ENCODE measurements at regions not wholly inside any gene's neighbourhood (a gene's known extent, or its start where the extent isn't known, plus 50 kb on each side); places are given as distances from the start of the nearest gene placed in this dataset.

DNA sequence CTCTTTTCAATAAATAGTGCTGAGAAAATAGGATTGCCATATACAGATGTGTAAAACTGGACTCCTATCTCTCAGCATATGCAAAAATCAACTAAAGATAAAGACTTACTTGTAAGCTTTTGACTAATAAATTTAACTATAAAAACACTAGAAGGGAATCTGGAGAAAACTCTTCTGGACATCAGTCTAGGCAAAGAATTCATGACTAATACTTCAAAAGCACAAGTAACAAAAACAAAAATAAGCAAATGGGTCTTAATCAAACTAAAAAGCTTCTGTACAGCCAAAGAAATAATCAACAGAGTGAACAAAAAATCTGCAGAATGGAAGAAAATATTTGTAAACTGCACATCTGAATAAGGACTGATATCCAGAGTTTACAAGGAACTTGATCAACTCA is 1122.2 kb downstream of the TBL1XR1 start:
- no peak for FAIRE-seq
- no peak for DNase-seq (ENCODE audit: insufficient read length, low spot score)
- no peak for TF ChIP-seq SPI1 (IDR thresholded peaks at IDR 0.05; ENCODE audit: low read depth, low read length)
- TF ChIP-seq PAX5 (IDR thresholded peaks at IDR 0.05; ENCODE audit: insufficient read depth, low read length, severe bottlenecking), result no peak
- no peak for TF ChIP-seq POU2F2 (IDR thresholded peaks at IDR 0.05; ENCODE audit: low read depth, low read length)
- TF ChIP-seq POLR2AphosphoS5 (IDR thresholded peaks at IDR 0.05; ENCODE audit: low read depth, low read length), result no peak
- TF ChIP-seq TAF1 (IDR thresholded peaks at IDR 0.05; ENCODE audit: low read depth, low read length), result no peak
- TF ChIP-seq POLR2A (IDR thresholded peaks at IDR 0.05; ENCODE audit: low read depth, low read length), result no peak

DNA sequence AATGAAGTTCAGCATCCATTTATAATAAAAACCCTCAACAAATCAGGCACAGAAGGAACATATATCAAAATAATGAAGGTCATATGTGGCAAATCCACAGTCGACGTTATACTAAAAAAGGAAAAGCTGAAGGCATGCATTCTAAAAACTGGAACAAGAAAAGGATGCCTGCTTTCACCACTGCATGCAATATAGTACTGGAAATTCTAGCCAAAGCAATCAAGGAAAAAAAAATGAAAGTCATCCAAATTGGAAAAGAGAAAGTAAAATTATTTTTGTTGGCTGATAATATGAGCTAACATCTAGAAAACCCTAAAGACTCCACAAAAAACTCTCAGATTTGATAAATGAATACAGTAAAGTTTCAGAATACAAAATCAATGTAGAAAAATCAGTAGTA is 1123.2 kb downstream of the TBL1XR1 start:
- TF ChIP-seq POU2F2 (IDR thresholded peaks at IDR 0.05; ENCODE audit: low read depth, low read length), result no peak
- TF ChIP-seq TAF1 (IDR thresholded peaks at IDR 0.05; ENCODE audit: low read depth, low read length), result no peak
- no peak for TF ChIP-seq POLR2AphosphoS5 (IDR thresholded peaks at IDR 0.05; ENCODE audit: low read depth, low read length)
- TF ChIP-seq SPI1 (IDR thresholded peaks at IDR 0.05; ENCODE audit: low read depth, low read length), result no peak
- no peak for TF ChIP-seq POLR2A (IDR thresholded peaks at IDR 0.05; ENCODE audit: low read depth, low read length)
- no peak for TF ChIP-seq PAX5 (IDR thresholded peaks at IDR 0.05; ENCODE audit: insufficient read depth, low read length, severe bottlenecking)
- no peak for DNase-seq (ENCODE audit: insufficient read length, low spot score)
- no peak for FAIRE-seq

DNA sequence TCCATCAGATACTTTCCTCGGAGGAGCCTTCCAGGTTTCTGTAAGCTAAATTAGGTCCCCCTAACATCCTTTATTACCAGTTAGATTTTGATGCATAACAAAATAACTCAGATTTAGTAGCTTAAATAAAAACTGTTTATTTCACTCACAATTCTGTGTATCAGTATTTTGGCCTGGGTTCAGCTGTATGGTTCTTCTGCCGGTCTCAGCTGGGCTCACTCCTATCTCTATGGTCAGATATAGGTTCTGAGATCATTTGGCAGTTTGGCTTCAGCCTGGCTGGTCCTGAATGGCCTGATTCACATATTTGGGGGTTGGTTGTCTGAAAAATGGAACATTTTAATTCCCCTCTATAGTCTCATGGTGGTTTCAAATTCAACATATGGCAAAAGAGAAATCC is 1125.3 kb downstream of the TBL1XR1 start:
- DNase-seq (ENCODE audit: insufficient read length, low spot score), result no peak
- no peak for FAIRE-seq

DNA sequence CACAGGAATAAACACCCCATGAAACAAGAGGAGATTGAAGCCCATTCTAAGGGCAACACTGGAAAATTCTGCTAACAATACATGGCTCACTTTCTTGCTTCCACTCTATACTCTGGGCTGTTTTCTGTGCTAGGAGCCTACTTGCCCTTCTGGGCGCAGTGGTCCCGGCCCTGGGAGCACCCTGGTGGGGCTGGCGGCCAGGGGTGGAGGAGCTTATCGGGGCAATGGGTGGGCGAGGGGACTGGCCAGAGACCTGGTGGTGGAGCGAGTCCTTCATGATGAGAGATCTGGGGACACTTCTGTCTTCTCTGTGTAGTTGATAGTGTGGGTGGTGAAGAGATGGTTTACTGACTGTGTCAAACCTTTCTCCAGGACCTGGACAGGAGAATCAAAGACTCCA is 1128.5 kb downstream of the TBL1XR1 start:
- TF ChIP-seq POLR2AphosphoS5 (IDR thresholded peaks at IDR 0.05; ENCODE audit: low read depth, low read length), result no peak
- DNase-seq (ENCODE audit: insufficient read length, low spot score) (no peak), FAIRE-seq (no peak)

More for the DNA sequence above, 1125.3 kb downstream of the TBL1XR1 start:
- TF ChIP-seq PAX5 (IDR thresholded peaks at IDR 0.05; ENCODE audit: insufficient read depth, low read length, severe bottlenecking), result no peak
- TF ChIP-seq SPI1 (IDR thresholded peaks at IDR 0.05; ENCODE audit: low read depth, low read length), result no peak
- no peak for TF ChIP-seq POLR2A (IDR thresholded peaks at IDR 0.05; ENCODE audit: low read depth, low read length)
- no peak for TF ChIP-seq TAF1 (IDR thresholded peaks at IDR 0.05; ENCODE audit: low read depth, low read length)
- no peak for TF ChIP-seq POLR2AphosphoS5 (IDR thresholded peaks at IDR 0.05; ENCODE audit: low read depth, low read length)
- TF ChIP-seq POU2F2 (IDR thresholded peaks at IDR 0.05; ENCODE audit: low read depth, low read length), result no peak

DNA sequence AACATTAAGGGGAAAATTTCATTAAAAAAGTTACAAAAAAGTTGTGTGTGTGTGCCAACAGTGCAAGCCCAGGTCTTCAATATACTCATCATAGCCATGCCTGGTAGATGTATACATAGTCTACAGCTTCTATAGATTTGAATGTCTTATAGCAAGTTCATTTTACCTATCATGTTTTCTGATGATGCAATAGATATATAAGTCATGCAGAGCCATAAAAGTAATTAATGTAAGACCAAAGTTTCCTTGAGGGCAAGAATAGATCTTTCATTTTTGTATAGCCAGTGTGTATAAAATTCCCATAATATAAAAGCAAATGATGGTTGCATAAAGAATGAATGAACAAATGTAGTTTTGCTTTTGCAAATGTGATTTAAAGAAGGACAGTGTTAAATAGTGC is 1138.4 kb downstream of the TBL1XR1 start:
- DNase-seq (ENCODE audit: insufficient read length, low spot score) (no peak), FAIRE-seq (no peak)
- no peak for TF ChIP-seq POLR2A (IDR thresholded peaks at IDR 0.05; ENCODE audit: low read depth, low read length)
- no peak for TF ChIP-seq SPI1 (IDR thresholded peaks at IDR 0.05; ENCODE audit: low read depth, low read length)
- TF ChIP-seq PAX5 (IDR thresholded peaks at IDR 0.05; ENCODE audit: insufficient read depth, low read length, severe bottlenecking), result no peak
- no peak for TF ChIP-seq POLR2AphosphoS5 (IDR thresholded peaks at IDR 0.05; ENCODE audit: low read depth, low read length)
- no peak for TF ChIP-seq TAF1 (IDR thresholded peaks at IDR 0.05; ENCODE audit: low read depth, low read length)
- TF ChIP-seq POU2F2 (IDR thresholded peaks at IDR 0.05; ENCODE audit: low read depth, low read length), result no peak

DNA sequence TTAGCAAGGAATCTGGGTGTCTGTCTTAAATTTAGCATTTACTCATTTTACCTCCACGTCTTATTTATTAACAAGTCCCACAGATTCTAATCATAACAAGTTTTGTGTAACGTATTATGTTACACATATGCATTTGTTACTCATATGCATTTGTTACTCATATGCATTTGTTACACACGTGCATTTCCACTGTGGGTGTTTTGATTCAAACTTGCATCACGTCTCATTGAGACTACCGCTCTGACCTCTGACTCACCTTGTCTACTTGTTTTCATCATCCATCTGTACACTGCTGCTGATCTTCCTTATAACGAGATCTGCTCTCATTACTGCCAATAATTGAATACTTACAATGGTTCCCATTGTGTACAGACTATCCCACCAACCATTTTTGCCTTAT is 1141.4 kb downstream of the TBL1XR1 start:
- DNase-seq (ENCODE audit: insufficient read length, low spot score) (no peak), FAIRE-seq (no peak)
- TF ChIP-seq POLR2A (IDR thresholded peaks at IDR 0.05; ENCODE audit: low read depth, low read length) (no peak), TAF1 (IDR thresholded peaks at IDR 0.05; ENCODE audit: low read depth, low read length) (no peak)

DNA sequence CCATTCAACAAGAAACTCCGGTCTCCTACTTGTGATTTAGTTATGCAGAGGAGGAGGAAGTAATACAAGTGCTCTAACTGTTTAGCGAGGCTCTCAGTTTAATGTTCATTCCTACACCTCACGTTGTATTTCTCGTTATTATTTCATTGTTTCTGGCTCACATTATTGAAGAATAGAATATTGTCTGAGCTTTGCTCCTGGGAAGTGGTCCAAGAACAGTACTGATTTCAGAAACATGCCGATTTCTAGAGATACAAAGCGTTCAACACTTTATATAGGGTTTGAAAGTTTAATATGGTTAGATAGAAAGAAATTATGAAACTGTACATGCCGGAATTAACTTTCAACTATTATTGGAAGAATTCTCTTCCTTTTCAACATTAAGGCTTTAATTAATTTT is 1145.5 kb downstream of the TBL1XR1 start:
- TF ChIP-seq TAF1 (IDR thresholded peaks at IDR 0.05; ENCODE audit: low read depth, low read length) (no peak), PAX5 (IDR thresholded peaks at IDR 0.05; ENCODE audit: insufficient read depth, low read length, severe bottlenecking) (no peak), POLR2A (IDR thresholded peaks at IDR 0.05; ENCODE audit: low read depth, low read length) (no peak), POLR2AphosphoS5 (IDR thresholded peaks at IDR 0.05; ENCODE audit: low read depth, low read length) (no peak), POU2F2 (IDR thresholded peaks at IDR 0.05; ENCODE audit: low read depth, low read length) (no peak), SPI1 (IDR thresholded peaks at IDR 0.05; ENCODE audit: low read depth, low read length) (no peak)
- no peak for DNase-seq (ENCODE audit: insufficient read length, low spot score)
- no peak for FAIRE-seq

DNA sequence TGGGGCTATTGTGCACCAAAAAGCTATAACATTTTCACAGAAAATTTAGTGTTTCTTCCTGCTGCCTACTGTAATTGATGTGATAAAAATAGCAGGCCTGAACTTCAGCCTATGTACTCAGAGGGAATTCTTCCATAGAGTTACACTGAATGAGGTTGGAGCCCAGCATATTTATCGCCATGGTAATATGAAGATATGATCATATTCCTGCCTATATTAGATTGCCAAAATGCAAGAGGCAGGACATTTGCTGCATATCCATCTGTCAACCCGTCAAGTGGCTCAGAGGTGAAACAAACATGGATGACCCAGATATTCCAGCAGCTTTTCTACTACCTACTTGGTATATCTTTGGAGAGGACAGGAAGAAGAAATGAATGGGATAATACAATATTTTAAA is 1150.6 kb downstream of the TBL1XR1 start:
- TF ChIP-seq PAX5 (IDR thresholded peaks at IDR 0.05; ENCODE audit: insufficient read depth, low read length, severe bottlenecking) (no peak), SPI1 (IDR thresholded peaks at IDR 0.05; ENCODE audit: low read depth, low read length) (no peak), POLR2AphosphoS5 (IDR thresholded peaks at IDR 0.05; ENCODE audit: low read depth, low read length) (no peak), POU2F2 (IDR thresholded peaks at IDR 0.05; ENCODE audit: low read depth, low read length) (no peak), POLR2A (IDR thresholded peaks at IDR 0.05; ENCODE audit: low read depth, low read length) (no peak), TAF1 (IDR thresholded peaks at IDR 0.05; ENCODE audit: low read depth, low read length) (no peak)
- no peak for DNase-seq (ENCODE audit: insufficient read length, low spot score)
- no peak for FAIRE-seq

DNA sequence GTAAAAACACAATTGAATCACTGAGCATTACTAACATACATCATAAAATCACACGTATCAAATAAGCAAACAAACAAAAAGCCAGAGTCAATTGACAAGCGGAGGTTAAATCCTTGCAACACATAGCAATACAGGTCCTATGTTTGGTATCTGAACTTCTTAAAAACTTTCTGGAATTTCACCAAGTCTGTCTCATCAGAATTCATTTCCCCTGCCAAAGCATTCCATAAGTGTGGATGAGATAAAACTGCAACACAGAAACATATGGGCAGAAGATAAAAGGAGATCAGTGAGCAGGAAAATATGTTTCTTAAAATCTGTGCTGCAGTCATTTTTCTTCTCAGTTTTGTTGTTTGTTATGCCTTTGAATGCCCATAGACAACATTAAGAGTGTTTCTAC is 1155.5 kb downstream of the TBL1XR1 start:
- no peak for FAIRE-seq
- no peak for TF ChIP-seq POU2F2 (IDR thresholded peaks at IDR 0.05; ENCODE audit: low read depth, low read length)
- TF ChIP-seq POLR2AphosphoS5 (IDR thresholded peaks at IDR 0.05; ENCODE audit: low read depth, low read length), result no peak
- TF ChIP-seq POLR2A (IDR thresholded peaks at IDR 0.05; ENCODE audit: low read depth, low read length), result no peak
- TF ChIP-seq TAF1 (IDR thresholded peaks at IDR 0.05; ENCODE audit: low read depth, low read length), result no peak
- no peak for TF ChIP-seq PAX5 (IDR thresholded peaks at IDR 0.05; ENCODE audit: insufficient read depth, low read length, severe bottlenecking)
- no peak for TF ChIP-seq SPI1 (IDR thresholded peaks at IDR 0.05; ENCODE audit: low read depth, low read length)
- DNase-seq (ENCODE audit: insufficient read length, low spot score), result no peak

DNA sequence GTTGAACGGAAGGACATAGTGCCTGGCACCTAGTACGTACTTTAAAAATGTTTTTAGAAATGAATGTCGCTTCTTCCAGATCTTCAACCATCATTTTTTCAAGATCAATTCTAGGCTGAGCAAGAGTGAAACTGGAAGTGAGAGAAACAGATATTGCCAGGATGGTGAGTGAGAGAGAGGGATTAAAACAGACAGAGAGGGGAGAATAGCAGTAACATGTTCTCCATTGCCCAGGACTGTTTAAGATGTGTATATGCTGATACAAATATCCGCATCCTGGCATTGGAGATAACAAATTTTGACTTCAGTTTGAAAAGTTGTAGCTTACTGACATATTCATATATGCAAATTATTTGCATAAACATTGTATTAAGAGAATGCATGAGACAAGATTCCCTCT is 1156.1 kb downstream of the TBL1XR1 start:
- TF ChIP-seq SPI1 (IDR thresholded peaks at IDR 0.05; ENCODE audit: low read depth, low read length) (no peak), POLR2A (IDR thresholded peaks at IDR 0.05; ENCODE audit: low read depth, low read length) (no peak), POU2F2 (IDR thresholded peaks at IDR 0.05; ENCODE audit: low read depth, low read length) (no peak)
- FAIRE-seq, result no peak
- no peak for DNase-seq (ENCODE audit: insufficient read length, low spot score)

DNA sequence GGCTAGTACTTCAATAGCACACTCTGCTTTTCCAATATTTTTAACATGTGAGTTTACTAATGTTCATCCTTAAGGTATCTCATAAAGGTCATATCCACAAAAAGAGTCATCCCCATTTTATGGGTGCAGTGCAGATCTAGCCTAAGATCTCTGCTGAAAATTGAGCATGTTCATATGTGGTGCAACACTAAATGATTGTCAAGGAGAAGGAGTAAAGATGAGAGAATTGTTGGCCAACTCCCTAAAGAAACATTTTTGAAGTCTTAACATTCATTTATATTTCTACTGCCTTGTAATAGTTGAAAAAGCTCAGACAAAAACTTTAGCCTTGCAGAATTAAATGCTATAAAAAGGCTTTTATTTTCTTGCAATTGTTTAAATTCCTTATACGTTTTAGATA is 1159.6 kb downstream of the TBL1XR1 start:
- DNase-seq (ENCODE audit: insufficient read length, low spot score), result no peak
- FAIRE-seq, result no peak
- TF ChIP-seq POLR2AphosphoS5 (IDR thresholded peaks at IDR 0.05; ENCODE audit: low read depth, low read length), result no peak
- no peak for TF ChIP-seq PAX5 (IDR thresholded peaks at IDR 0.05; ENCODE audit: insufficient read depth, low read length, severe bottlenecking)
- TF ChIP-seq TAF1 (IDR thresholded peaks at IDR 0.05; ENCODE audit: low read depth, low read length), result no peak
- TF ChIP-seq POLR2A (IDR thresholded peaks at IDR 0.05; ENCODE audit: low read depth, low read length), result no peak
- TF ChIP-seq POU2F2 (IDR thresholded peaks at IDR 0.05; ENCODE audit: low read depth, low read length), result no peak
- no peak for TF ChIP-seq SPI1 (IDR thresholded peaks at IDR 0.05; ENCODE audit: low read depth, low read length)

All from GM12891 (cell line).